T-cell (primary cell): ENCODE measurements at regions not wholly inside any gene's neighbourhood (a gene's known extent, or its start where the extent isn't known, plus 50 kb on each side); places are given as distances from the start of the nearest gene placed in this dataset.

ENCODE experiments used
- ATAC-seq, 4 experiments: fragments of 200-7000 bp in 3 of 4; fragments of 150-1000 bp in 1 of 4; cut with Tn5 transposase; replicated peaks in 1 of 4; 1 replicate in 3 of 4; 2 replicates in 1 of 4; pipeline ENCODE4 v1.10.0; 2021; ENCODE audit warnings: moderate library complexity in 3 of 4, mild to moderate bottlenecking in 2 of 4, moderate number of reproducible peaks in 1 of 4
- CTCF ChIA-PET, 2 donors: fragments of 300-600 bp; sonication (Branson Sonifier 250); formaldehyde crosslinking; loops; one replicate each; lab custom pipeline; 2022; ENCODE audit warnings: antibody characterized with exemption in 2 of 2; lab: Charles Lee
- POLR2A ChIA-PET, 2 donors: fragments of 300-600 bp; sonication (Branson Sonifier 250); formaldehyde crosslinking; loops; one replicate each; lab custom pipeline; 2022; ENCODE audit warnings: antibody characterized with exemption in 2 of 2; lab: Charles Lee
- DNase-seq, 35 experiments: peaks; one replicate each; pipeline versions ENCODE4 v3.0.0 to v3.0.0-alpha.2; 2013 to 2023
- H3K27ac ChIP-seq: one replicate; pipeline ENCODE4 v1.5.1; 2013; ENCODE audit warnings: low read length
- H3K27me3 ChIP-seq, 2 experiments: replicated peaks in 1 of 2; 1 replicate in 1 of 2; 2 replicates in 1 of 2; pipeline versions ENCODE4 v1.6.1 to v1.7.0; 2013; ENCODE audit warnings: low read length in 1 of 2, mixed read lengths in 1 of 2; ENCODE audit not compliant: control insufficient read depth in 2 of 2, insufficient read depth in 2 of 2; ENCODE audit errors: extremely low read depth in 1 of 2
- H3K36me3 ChIP-seq, 2 donors: 1 replicate in 1 of 2; 2 replicates in 1 of 2; pipeline versions ENCODE4 v1.6.1 to v1.7.0; 2013; ENCODE audit warnings: low read length in 1 of 2; ENCODE audit not compliant: control insufficient read depth in 2 of 2, insufficient read depth in 1 of 2; ENCODE audit errors: extremely low read depth in 1 of 2
- H3K4me1 ChIP-seq, 2 experiments: 1 replicate in 1 of 2; 2 replicates in 1 of 2; pipeline versions ENCODE4 v1.6.1 to v1.7.0; 2013; ENCODE audit warnings: low read length in 2 of 2, mixed read lengths in 1 of 2; ENCODE audit not compliant: insufficient read depth in 2 of 2, control insufficient read depth in 1 of 2; ENCODE audit errors: extremely low read depth in 1 of 2
- H3K4me3 ChIP-seq, 2 donors: 1 replicate in 1 of 2; 2 replicates in 1 of 2; pipeline versions ENCODE4 v1.5.1 to v1.7.0; 2013; ENCODE audit warnings: mild to moderate bottlenecking in 2 of 2, low read length in 1 of 2, moderate library complexity in 1 of 2; ENCODE audit not compliant: control insufficient read depth in 1 of 2; ENCODE audit errors: extremely low read depth in 1 of 2
- H3K9me3 ChIP-seq: 2 replicates; pipeline ENCODE4 v1.7.0; 2013
- H3K27ac Mint-ChIP-seq, 2 donors: one replicate each; pipeline ENCODE4 v1.8.0; 2020 to 2021; ENCODE audit warnings: mild to moderate bottlenecking in 2 of 2, mixed read lengths in 2 of 2
- H3K27me3 Mint-ChIP-seq, 2 donors: one replicate each; pipeline ENCODE4 v1.8.0; 2021 to 2022; ENCODE audit warnings: mixed read lengths in 2 of 2
- H3K36me3 Mint-ChIP-seq: one replicate; pipeline ENCODE4 v1.8.0; 2021; ENCODE audit warnings: mixed read lengths
- H3K4me1 Mint-ChIP-seq, 3 donors: one replicate each; pipeline ENCODE4 v1.8.0; 2020 to 2022; ENCODE audit warnings: mixed read lengths in 3 of 3, mild to moderate bottlenecking in 1 of 3
- H3K4me3 Mint-ChIP-seq, 3 donors: one replicate each; pipeline ENCODE4 v1.8.0; 2020 to 2022; ENCODE audit warnings: mild to moderate bottlenecking in 3 of 3, mixed read lengths in 3 of 3, moderate library complexity in 3 of 3
- H3K9me3 Mint-ChIP-seq, 3 donors: one replicate each; pipeline ENCODE4 v1.8.0; 2020 to 2022; ENCODE audit warnings: mixed read lengths in 3 of 3
- WGBS: methylation state at CpG from one replicate; pipeline ENCODE4 v1.1.5; 2013; ENCODE audit warnings: missing lambda C conversion rate; ENCODE audit not compliant: insufficient coverage; 5-methylcytosine and 5-hydroxymethylcytosine counted together

GRCh38 chr5:164048359-164048926 lies 543.0 kb downstream of the MAT2B start:
- no peak overlapping the region for H3K27ac ChIP-seq
- WGBS = no CpG with 5 or more reads among the region's 2 CpGs
- H3K27me3 ChIP-seq = no peaks in the 10 kb centered on the region
- Mint-ChIP-seq H3K36me3 (no peaks in the 10 kb centered on the region), H3K27ac (no peak overlapping the region), H3K9me3 (peaks cover 0 to 9% (median 4%) of the 10 kb centered on the region in 3 donors), H3K4me1 (no peaks in the 10 kb centered on the region), H3K4me3 (no peak overlapping the region), H3K27me3 (no peaks in the 10 kb centered on the region)
- no peak for ATAC-seq
- DNase-seq = no peak
- CTCF ChIA-PET = no interaction called here
- H3K4me1 ChIP-seq = no peaks in the 10 kb centered on the region
- H3K9me3 ChIP-seq = no peaks in the 10 kb centered on the region
- POLR2A ChIA-PET = no interaction called here
- no peaks in the 10 kb centered on the region for H3K36me3 ChIP-seq
- no peak overlapping the region for H3K4me3 ChIP-seq

- no peak overlapping the region for H3K4me3 ChIP-seq
- H3K4me3 Mint-ChIP-seq = no peak overlapping the region
- no peaks in the 10 kb centered on the region for H3K27me3 ChIP-seq
- ATAC-seq (no peak), DNase-seq (no peak)
- CTCF ChIA-PET = no interaction called here
- WGBS = no CpG with 5 or more reads among the region's 1 CpG
- H3K9me3 Mint-ChIP-seq = peaks cover 0 to 5% (median 0%) of the 10 kb centered on the region in 3 donors
- no peaks in the 10 kb centered on the region for H3K4me1 Mint-ChIP-seq
- H3K27ac ChIP-seq = no peak overlapping the region
- H3K36me3 Mint-ChIP-seq = no peaks in the 10 kb centered on the region
- POLR2A ChIA-PET = no interaction called here
- H3K27ac Mint-ChIP-seq = no peak overlapping the region
- H3K27me3 Mint-ChIP-seq = no peaks in the 10 kb centered on the region
- no peaks in the 10 kb centered on the region for H3K9me3 ChIP-seq
- H3K4me1 ChIP-seq = no peaks in the 10 kb centered on the region
- H3K36me3 ChIP-seq = no peaks in the 10 kb centered on the region
Measured at GRCh38 chr5:164051745-164052144, 546.3 kb downstream of the MAT2B start.

GRCh38 chr5:164052536-164053093 lies 547.2 kb downstream of the MAT2B start:
- POLR2A ChIA-PET = no interaction called here
- no peak overlapping the region for H3K4me3 ChIP-seq
- Mint-ChIP-seq H3K27me3 (no peaks in the 10 kb centered on the region), H3K4me1 (no peaks in the 10 kb centered on the region), H3K36me3 (no peaks in the 10 kb centered on the region), H3K27ac (no peak overlapping the region), H3K9me3 (peaks cover 0 to 5% (median 0%) of the 10 kb centered on the region in 3 donors), H3K4me3 (no peak overlapping the region)
- H3K9me3 ChIP-seq = no peaks in the 10 kb centered on the region
- CTCF ChIA-PET = no interaction called here
- no peaks in the 10 kb centered on the region for H3K36me3 ChIP-seq
- WGBS = no CpG with 5 or more reads among the region's 3 CpGs
- ATAC-seq (no peak), DNase-seq (no peak)
- no peaks in the 10 kb centered on the region for H3K27me3 ChIP-seq
- no peak overlapping the region for H3K27ac ChIP-seq
- H3K4me1 ChIP-seq = no peaks in the 10 kb centered on the region

- H3K4me3 Mint-ChIP-seq = no peak overlapping the region
- H3K36me3 Mint-ChIP-seq = no peaks in the 10 kb centered on the region
- peaks cover 0 to 5% (median 0%) of the 10 kb centered on the region in 3 donors for H3K9me3 Mint-ChIP-seq
- ChIA-PET CTCF (no interaction called here), POLR2A (no interaction called here)
- no peak for DNase-seq
- no peaks in the 10 kb centered on the region for H3K4me1 ChIP-seq
- no peaks in the 10 kb centered on the region for H3K4me1 Mint-ChIP-seq
- ATAC-seq = no peak
- no peak overlapping the region for H3K27ac ChIP-seq
- H3K9me3 ChIP-seq = no peaks in the 10 kb centered on the region
- no peak overlapping the region for H3K27ac Mint-ChIP-seq
- no CpG with 5 or more reads among the region's 1 CpG for WGBS
- no peaks in the 10 kb centered on the region for H3K36me3 ChIP-seq
- H3K27me3 Mint-ChIP-seq = no peaks in the 10 kb centered on the region
- H3K27me3 ChIP-seq = no peaks in the 10 kb centered on the region
- no peak overlapping the region for H3K4me3 ChIP-seq
Measured at GRCh38 chr5:164053123-164053522, 547.7 kb downstream of the MAT2B start.

- Histone ChIP-seq H3K4me1 (no peaks in the 10 kb centered on the region), H3K4me3 (no peak overlapping the region), H3K27me3 (no peaks in the 10 kb centered on the region), H3K27ac (no peak overlapping the region), H3K36me3 (no peaks in the 10 kb centered on the region), H3K9me3 (no peaks in the 10 kb centered on the region)
- H3K4me1 Mint-ChIP-seq = no peaks in the 10 kb centered on the region
- no peak overlapping the region for H3K27ac Mint-ChIP-seq
- no CpG with 5 or more reads among the region's 2 CpGs for WGBS
- H3K36me3 Mint-ChIP-seq = no peaks in the 10 kb centered on the region
- peaks cover 0 to 5% (median 0%) of the 10 kb centered on the region in 3 donors for H3K9me3 Mint-ChIP-seq
- no peak for ATAC-seq
- no peaks in the 10 kb centered on the region for H3K27me3 Mint-ChIP-seq
- ChIA-PET POLR2A (no interaction called here), CTCF (no interaction called here)
- no peak overlapping the region for H3K4me3 Mint-ChIP-seq
- no peak for DNase-seq
Measured at GRCh38 chr5:164054461-164054860, 549.0 kb downstream of the MAT2B start.

- no CpG with 5 or more reads among the region's 2 CpGs for WGBS
- Mint-ChIP-seq H3K36me3 (no peaks in the 10 kb centered on the region), H3K9me3 (peaks cover 2 to 5% (median 5%) of the 10 kb centered on the region in 3 donors), H3K27me3 (no peaks in the 10 kb centered on the region), H3K4me1 (no peaks in the 10 kb centered on the region), H3K27ac (no peak overlapping the region), H3K4me3 (no peak overlapping the region)
- Histone ChIP-seq H3K36me3 (no peaks in the 10 kb centered on the region), H3K4me3 (no peak overlapping the region), H3K9me3 (no peaks in the 10 kb centered on the region), H3K27ac (no peak overlapping the region), H3K4me1 (no peaks in the 10 kb centered on the region), H3K27me3 (no peaks in the 10 kb centered on the region)
- POLR2A ChIA-PET = no interaction called here
- ATAC-seq (no peak), DNase-seq (no peak)
- CTCF ChIA-PET = no interaction called here
Measured at GRCh38 chr5:164057121-164057520, 551.7 kb downstream of the MAT2B start.

GRCh38 chr5:164058621-164059020 lies 553.2 kb downstream of the MAT2B start:
- CTCF ChIA-PET = no interaction called here
- POLR2A ChIA-PET = no interaction called here

More at GRCh38 chr5:164058621-164059020, 553.2 kb downstream of the MAT2B start:
- no peaks in the 10 kb centered on the region for H3K27me3 Mint-ChIP-seq
- H3K36me3 Mint-ChIP-seq = no peaks in the 10 kb centered on the region
- H3K27ac ChIP-seq = no peak overlapping the region
- H3K4me3 Mint-ChIP-seq = no peak overlapping the region
- H3K36me3 ChIP-seq = no peaks in the 10 kb centered on the region
- no peak overlapping the region for H3K27ac Mint-ChIP-seq
- no peaks in the 10 kb centered on the region for H3K27me3 ChIP-seq
- H3K4me1 Mint-ChIP-seq = no peaks in the 10 kb centered on the region
- H3K4me1 ChIP-seq = no peaks in the 10 kb centered on the region
- H3K9me3 Mint-ChIP-seq = peaks cover 2 to 5% (median 5%) of the 10 kb centered on the region in 3 donors
- no peaks in the 10 kb centered on the region for H3K9me3 ChIP-seq
- ATAC-seq = no peak
- no CpG with 5 or more reads among the region's 3 CpGs for WGBS
- H3K4me3 ChIP-seq = no peak overlapping the region
- no peak for DNase-seq
